H9 (cell line): ENCODE measurements at regions not wholly inside any gene's neighbourhood (a gene's known extent, or its start where the extent isn't known, plus 50 kb on each side); places are given as distances from the start of the nearest gene placed in this dataset.

Experiments used
- DNase-seq: peaks from one replicate; pipeline ENCODE4 v3.0.0-alpha.2; 2017
- H2AFZ ChIP-seq: one replicate; pipeline ENCODE4 v1.6.1; 2013; ENCODE audit warnings: mild to moderate bottlenecking, low read length, control low read depth, moderate library complexity
- H2AK5ac ChIP-seq: 2 replicates; pipeline ENCODE4 v1.6.1; 2013; ENCODE audit warnings: low read length, control low read depth, mixed read lengths; ENCODE audit not compliant: insufficient read length
- H2BK120ac ChIP-seq: one replicate; pipeline ENCODE4 v1.6.1; 2013; ENCODE audit warnings: low read depth, mild to moderate bottlenecking, low read length, control low read depth, inconsistent platforms; ENCODE audit not compliant: poor library complexity, severe bottlenecking
- H2BK12ac ChIP-seq: 2 replicates; pipeline ENCODE4 v1.6.1; 2013; ENCODE audit warnings: low read length, control low read depth, mixed read lengths, low read depth; ENCODE audit not compliant: insufficient read length
- H2BK15ac ChIP-seq: 2 replicates; pipeline ENCODE4 v1.6.1; 2013; ENCODE audit warnings: low read depth, low read length, control low read depth
- H2BK20ac ChIP-seq: one replicate; pipeline ENCODE4 v1.6.1; 2013; ENCODE audit warnings: low read depth, mild to moderate bottlenecking, low read length, control low read depth, inconsistent platforms; ENCODE audit not compliant: poor library complexity, severe bottlenecking
- H2BK5ac ChIP-seq: 2 replicates; pipeline ENCODE4 v1.6.1; 2013; ENCODE audit warnings: low read length, control low read depth, mixed read lengths; ENCODE audit not compliant: insufficient read length
- H3K14ac ChIP-seq: 2 replicates; pipeline ENCODE4 v1.6.1; 2013; ENCODE audit warnings: low read length, control low read depth; ENCODE audit not compliant: insufficient read depth
- H3K18ac ChIP-seq: 2 replicates; pipeline ENCODE4 v1.6.1; 2013; ENCODE audit warnings: low read depth, mild to moderate bottlenecking, mixed read lengths, low read length, control low read depth; ENCODE audit not compliant: insufficient read length
- H3K23ac ChIP-seq: 2 replicates; pipeline ENCODE4 v1.6.1; 2013; ENCODE audit warnings: low read length, control low read depth, mixed read lengths, low read depth; ENCODE audit not compliant: insufficient read length
- H3K23me2 ChIP-seq: 2 replicates; pipeline ENCODE4 v1.6.1; 2013; ENCODE audit warnings: low read depth, mild to moderate bottlenecking, mixed read lengths, low read length, control low read depth; ENCODE audit not compliant: insufficient read length, poor library complexity, severe bottlenecking
- H3K27ac ChIP-seq: 2 replicates; pipeline ENCODE4 v1.5.1; 2013; ENCODE audit warnings: low read length, control low read depth, mixed read lengths, low read depth; ENCODE audit not compliant: insufficient read length
- H3K27me3 ChIP-seq: 2 replicates; pipeline ENCODE4 v1.6.1; 2013; ENCODE audit warnings: low read length, control low read depth, inconsistent platforms; ENCODE audit not compliant: insufficient read depth
- H3K4ac ChIP-seq: 2 replicates; pipeline ENCODE4 v1.6.1; 2013; ENCODE audit warnings: low read depth, mild to moderate bottlenecking, control low read depth, inconsistent platforms, low read length, moderate library complexity
- H3K4me1 ChIP-seq: 2 replicates; pipeline ENCODE4 v1.6.1; 2013; ENCODE audit warnings: low read length, control low read depth, inconsistent platforms; ENCODE audit not compliant: insufficient read depth
- H3K4me2 ChIP-seq: 2 replicates; pipeline ENCODE4 v1.6.1; 2013; ENCODE audit warnings: low read length, control low read depth, mixed read lengths; ENCODE audit not compliant: insufficient read length, insufficient read depth
- H3K56ac ChIP-seq: 2 replicates; pipeline ENCODE4 v1.6.1; 2013; ENCODE audit warnings: low read depth, mild to moderate bottlenecking, mixed read lengths, low read length, control low read depth; ENCODE audit not compliant: insufficient read length
- H3K79me1 ChIP-seq: 2 replicates; pipeline ENCODE4 v1.6.1; 2013; ENCODE audit warnings: low read depth, mild to moderate bottlenecking, moderate library complexity, low read length, control low read depth, inconsistent platforms; ENCODE audit not compliant: insufficient read depth, poor library complexity, severe bottlenecking
- H3K79me2 ChIP-seq: 2 replicates; pipeline ENCODE4 v1.6.1; 2013; ENCODE audit warnings: low read length, control low read depth, inconsistent platforms; ENCODE audit not compliant: insufficient read depth
- H3K9ac ChIP-seq: 2 replicates; pipeline ENCODE4 v1.6.1; 2013; ENCODE audit warnings: low read length, control low read depth, mixed read lengths; ENCODE audit not compliant: insufficient read length; ENCODE audit errors: extremely low read depth
- H3K9me3 ChIP-seq: one replicate; pipeline ENCODE4 v1.6.1; 2013; ENCODE audit warnings: low read depth, low read length, inconsistent platforms; ENCODE audit not compliant: control insufficient read depth
- H3T11ph ChIP-seq: one replicate; pipeline ENCODE4 v1.6.1; 2013; ENCODE audit warnings: mild to moderate bottlenecking, low read length, control low read depth, inconsistent platforms
- H4K20me1 ChIP-seq: one replicate; pipeline ENCODE4 v1.6.1; 2013; ENCODE audit not compliant: control insufficient read depth, insufficient read length, insufficient read depth
- H4K5ac ChIP-seq: 2 replicates; pipeline ENCODE4 v1.6.1; 2013; ENCODE audit warnings: low read depth, mild to moderate bottlenecking, mixed read lengths, low read length, control low read depth; ENCODE audit not compliant: insufficient read length
- H4K8ac ChIP-seq: replicated peaks from 2 replicates; pipeline ENCODE4 v1.6.1; 2013; ENCODE audit warnings: low read length, control low read depth, mixed read lengths, low read depth; ENCODE audit not compliant: insufficient read length
- H4K91ac ChIP-seq: 2 replicates; pipeline ENCODE4 v1.6.1; 2013; ENCODE audit warnings: low read depth, mild to moderate bottlenecking, moderate library complexity, mixed read lengths, low read length, control low read depth; ENCODE audit not compliant: insufficient read length
- H3K27ac Mint-ChIP-seq, 3 experiments: 2 replicates in 2 of 3; 3 replicates in 1 of 3; pipeline ENCODE4 v1.8.0; 2020 to 2021; ENCODE audit warnings: mixed read lengths in 3 of 3, mild to moderate bottlenecking in 1 of 3, moderate library complexity in 1 of 3
- H3K27me3 Mint-ChIP-seq: 2 replicates; pipeline ENCODE4 v1.8.0; 2021; ENCODE audit warnings: low read depth, mild to moderate bottlenecking, moderate library complexity, mixed read lengths
- H3K36me3 Mint-ChIP-seq, 3 experiments: 2 replicates in 2 of 3; 3 replicates in 1 of 3; pipeline ENCODE4 v1.8.0; 2020 to 2021; ENCODE audit warnings: low read depth in 3 of 3, mixed read lengths in 3 of 3; ENCODE audit not compliant: insufficient read depth in 1 of 3
- H3K4me1 Mint-ChIP-seq, 2 experiments: 2 replicates each; pipeline ENCODE4 v1.8.0; 2020; ENCODE audit warnings: mixed read lengths in 2 of 2
- H3K4me3 Mint-ChIP-seq, 2 experiments: 2 replicates in 1 of 2; 3 replicates in 1 of 2; pipeline ENCODE4 v1.8.0; 2020 to 2021; ENCODE audit warnings: mild to moderate bottlenecking in 2 of 2, mixed read lengths in 2 of 2, moderate library complexity in 1 of 2
- H3K9me3 Mint-ChIP-seq, 2 experiments: 2 replicates in 1 of 2; 3 replicates in 1 of 2; pipeline ENCODE4 v1.8.0; 2020; ENCODE audit warnings: mild to moderate bottlenecking in 2 of 2, mixed read lengths in 2 of 2, moderate library complexity in 1 of 2
- WGBS: extraction: QIAGEN DNeasy Blood & Tissue Kit; methylation state at CpG from one replicate; pipeline ENCODE4 v1.1.7; 2013; ENCODE audit warnings: missing lambda C conversion rate, low lambda C conversion rate, mixed read lengths; ENCODE audit not compliant: insufficient read length; ENCODE audit errors: extremely low coverage; 5-methylcytosine and 5-hydroxymethylcytosine counted together
- TF ChIP-seq, protein P1 (sequence below): fragments of 200-600 bp; sonication (generic); conservative IDR thresholded peaks from 3 replicates; pipeline ENCODE4 v1.8.0; 2021; ENCODE audit warnings: antibody characterized with exemption, mild to moderate bottlenecking

DNA sequence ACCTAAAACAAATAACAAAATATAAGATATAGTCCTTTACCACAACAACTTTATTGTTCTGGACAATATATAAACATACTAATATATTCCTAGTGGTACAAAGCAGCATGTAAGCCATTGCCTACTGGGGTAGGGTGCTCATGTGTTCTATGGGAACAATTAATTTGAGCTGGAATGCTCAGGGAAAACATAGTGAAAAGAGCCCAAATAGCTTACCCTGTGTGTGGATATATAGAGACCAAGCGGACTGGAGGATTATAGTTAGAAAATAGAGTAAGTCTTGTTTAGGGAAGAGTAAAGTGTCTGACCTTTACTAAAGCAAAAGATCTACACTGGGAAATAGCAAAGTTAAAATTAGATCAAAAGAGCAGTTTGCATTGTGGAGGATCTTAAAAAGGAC is 64.8 kb downstream of the MAD2L1 start:
- peaks cover 4 to 79% (median 32%) of the 10 kb centered on the region in 3 experiments; a peak in 6 of 7 replicates for H3K36me3 Mint-ChIP-seq
- Histone ChIP-seq H3K23me2 (no peaks in the 10 kb centered on the region), H2AK5ac (no peak overlapping the region), H3K4me2 (no peak overlapping the region), H3K27me3 (no peaks in the 10 kb centered on the region), H2BK120ac (no peak overlapping the region), H4K20me1 (no peaks in the 10 kb centered on the region), H3K79me2 (no peaks in the 10 kb centered on the region), H2AFZ (no peak overlapping the region), H4K91ac (no peak overlapping the region), H3K18ac (no peak overlapping the region), H3K4ac (no peak overlapping the region), H3K4me1 (no peaks in the 10 kb centered on the region), H2BK12ac (no peak overlapping the region), H2BK15ac (no peak overlapping the region), H4K8ac (no peak overlapping the region), H4K5ac (no peak overlapping the region), H3K27ac (no peak overlapping the region), H3K56ac (no peak overlapping the region), H3T11ph (no peak overlapping the region), H3K23ac (no peak overlapping the region), H3K9ac (no peak overlapping the region), H3K14ac (no peak overlapping the region), H3K79me1 (no peaks in the 10 kb centered on the region), H2BK20ac (no peak overlapping the region), H3K9me3 (peaks cover 5% of the 10 kb centered on the region), H2BK5ac (no peak overlapping the region)
- TF ChIP-seq, protein P1, sequence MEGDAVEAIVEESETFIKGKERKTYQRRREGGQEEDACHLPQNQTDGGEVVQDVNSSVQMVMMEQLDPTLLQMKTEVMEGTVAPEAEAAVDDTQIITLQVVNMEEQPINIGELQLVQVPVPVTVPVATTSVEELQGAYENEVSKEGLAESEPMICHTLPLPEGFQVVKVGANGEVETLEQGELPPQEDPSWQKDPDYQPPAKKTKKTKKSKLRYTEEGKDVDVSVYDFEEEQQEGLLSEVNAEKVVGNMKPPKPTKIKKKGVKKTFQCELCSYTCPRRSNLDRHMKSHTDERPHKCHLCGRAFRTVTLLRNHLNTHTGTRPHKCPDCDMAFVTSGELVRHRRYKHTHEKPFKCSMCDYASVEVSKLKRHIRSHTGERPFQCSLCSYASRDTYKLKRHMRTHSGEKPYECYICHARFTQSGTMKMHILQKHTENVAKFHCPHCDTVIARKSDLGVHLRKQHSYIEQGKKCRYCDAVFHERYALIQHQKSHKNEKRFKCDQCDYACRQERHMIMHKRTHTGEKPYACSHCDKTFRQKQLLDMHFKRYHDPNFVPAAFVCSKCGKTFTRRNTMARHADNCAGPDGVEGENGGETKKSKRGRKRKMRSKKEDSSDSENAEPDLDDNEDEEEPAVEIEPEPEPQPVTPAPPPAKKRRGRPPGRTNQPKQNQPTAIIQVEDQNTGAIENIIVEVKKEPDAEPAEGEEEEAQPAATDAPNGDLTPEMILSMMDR: no peak
- H3K9me3 Mint-ChIP-seq: peaks cover 0 to 8% of the 10 kb centered on the region in 2 experiments; a peak in 3 of 5 replicates
- no CpG with 5 or more reads among the region's 1 CpG for WGBS
- no peak overlapping the region for H3K4me3 Mint-ChIP-seq
- no peak for DNase-seq
- H3K27me3 Mint-ChIP-seq: peaks cover 14% of the 10 kb centered on the region
- H3K27ac Mint-ChIP-seq: no peak overlapping the region; a peak in 1 of 7 replicates
- H3K4me1 Mint-ChIP-seq: peaks cover 9 to 40% of the 10 kb centered on the region in 2 experiments
